H1 (cell line): ENCODE measurements at regions not wholly inside any gene's neighbourhood (a gene's known extent, or its start where the extent isn't known, plus 50 kb on each side); places are given as distances from the start of the nearest gene placed in this dataset.

ENCODE experiments used
- ASH2L ChIP-seq: fragments of 200-600, 300-600 bp; sonication (generic); IDR thresholded peaks from one replicate; pipeline ENCODE4 v1.7.1; 2017; ENCODE audit warnings: low read length
- CBX5 ChIP-seq: fragments of 300-800, 300-1000 bp; sonication (generic); IDR thresholded peaks from 2 replicates; pipeline ENCODE4 v1.7.1; 2016; ENCODE audit warnings: antibody characterized with exemption, low read length, low read depth
- CTCF ChIP-seq, 3 experiments: IDR thresholded peaks; 1 replicate in 2 of 3; 2 replicates in 1 of 3; pipeline versions ENCODE4 v1.5.1 to v1.6.1; 2011; ENCODE audit warnings: low read length in 3 of 3, mild to moderate bottlenecking in 3 of 3, inconsistent platforms in 2 of 3, low read depth in 1 of 3, moderate library complexity in 1 of 3; ENCODE audit not compliant: insufficient read depth in 1 of 3; ENCODE audit errors: control extremely low read depth in 1 of 3
- EP300 ChIP-seq, 2 experiments: IDR thresholded peaks; 1 replicate in 1 of 2; 2 replicates in 1 of 2; pipeline ENCODE4 v1.6.1; 2011 to 2012; ENCODE audit warnings: low read depth in 2 of 2, low read length in 2 of 2, mild to moderate bottlenecking in 2 of 2, borderline replicate concordance in 1 of 2, inconsistent platforms in 1 of 2, moderate library complexity in 1 of 2
- POLR2A ChIP-seq, 2 experiments: IDR thresholded peaks; 1 replicate in 1 of 2; 2 replicates in 1 of 2; pipeline ENCODE4 v1.6.1; 2011; ENCODE audit warnings: low read depth in 2 of 2, low read length in 2 of 2, mild to moderate bottlenecking in 2 of 2; ENCODE audit errors: control extremely low read depth in 1 of 2
- RNF2 ChIP-seq: fragments of 200-900, 300-1000 bp; sonication (generic); IDR thresholded peaks from 2 replicates; pipeline ENCODE4 v1.7.1; 2016; ENCODE audit warnings: borderline replicate concordance, low read depth, mild to moderate bottlenecking, antibody characterized with exemption, low read length; ENCODE audit not compliant: poor library complexity, severe bottlenecking; ENCODE audit errors: missing control alignments
- SIN3A ChIP-seq, 2 experiments: IDR thresholded peaks in 1 of 2; conservative IDR thresholded peaks in 1 of 2; 2 replicates each; pipeline ENCODE4 v1.6.1; 2011 to 2012; ENCODE audit warnings: low read length in 2 of 2, improper control_type of control experiment in 1 of 2, low read depth in 1 of 2, mild to moderate bottlenecking in 1 of 2
- TAF1 ChIP-seq: IDR thresholded peaks from 2 replicates; pipeline ENCODE4 v1.6.1; 2011; ENCODE audit warnings: mild to moderate bottlenecking, low read depth, low read length

GRCh38 chr3:106573605-106574004 lies 704.8 kb upstream of the CBLB start:
- TF ChIP-seq CTCF (IDR thresholded peaks at IDR 0.05; ENCODE audit: control extremely low read depth in 1 of 3, insufficient read depth in 1 of 3, low read depth in 1 of 3, low read length in 3 of 3), result no peak
- TF ChIP-seq SIN3A (conservative IDR thresholded peaks at IDR 0.05 in 1 of 2, IDR thresholded peaks at IDR 0.05 in 1 of 2; ENCODE audit: low read depth in 1 of 2, low read length in 2 of 2), result no peak
- no peak for TF ChIP-seq POLR2A (IDR thresholded peaks at IDR 0.05; ENCODE audit: control extremely low read depth in 1 of 2, low read depth in 2 of 2, low read length in 2 of 2)
- no peak for TF ChIP-seq CBX5
- TF ChIP-seq TAF1, result no peak
- TF ChIP-seq RNF2, result no peak
- TF ChIP-seq EP300 (IDR thresholded peaks at IDR 0.05; ENCODE audit: borderline replicate concordance in 1 of 2, low read depth in 2 of 2, low read length in 2 of 2), result no peak
- TF ChIP-seq ASH2L, result no peak
